ENCODE measurements at regions not wholly inside any gene's neighbourhood (a gene's known extent, or its start where the extent isn't known, plus 50 kb on each side); places are given as distances from the start of the nearest gene placed in this dataset.

DNA sequence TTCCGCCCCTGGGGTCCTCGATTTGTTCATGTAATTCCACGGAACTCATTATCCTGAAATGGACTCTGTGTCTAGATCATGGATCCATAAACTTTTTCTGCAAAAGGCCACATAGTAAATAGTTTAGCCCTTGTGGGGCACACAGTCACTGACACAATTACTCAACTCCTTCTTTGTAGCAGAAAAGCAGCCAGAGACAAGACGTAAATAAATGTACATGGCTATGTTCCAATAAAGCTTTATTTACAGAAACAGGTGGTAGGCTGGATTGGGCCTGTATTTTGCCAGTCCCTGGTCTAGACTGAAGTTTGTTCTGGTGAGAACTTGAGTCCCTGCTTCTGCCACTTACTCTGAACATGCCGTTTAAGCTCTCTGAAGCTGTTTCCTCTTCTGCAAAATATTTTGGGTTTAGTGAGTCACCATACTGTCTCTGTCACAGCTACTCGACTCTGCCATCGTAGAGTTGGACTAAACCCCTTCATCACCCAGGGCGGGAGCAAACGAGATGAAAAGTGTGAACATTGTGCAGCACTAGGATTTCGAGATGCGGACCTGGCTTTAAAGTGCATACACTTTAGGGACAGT lies 61.9 kb upstream of the FOXF1 start:
- TF ChIP-seq, protein P1, sequence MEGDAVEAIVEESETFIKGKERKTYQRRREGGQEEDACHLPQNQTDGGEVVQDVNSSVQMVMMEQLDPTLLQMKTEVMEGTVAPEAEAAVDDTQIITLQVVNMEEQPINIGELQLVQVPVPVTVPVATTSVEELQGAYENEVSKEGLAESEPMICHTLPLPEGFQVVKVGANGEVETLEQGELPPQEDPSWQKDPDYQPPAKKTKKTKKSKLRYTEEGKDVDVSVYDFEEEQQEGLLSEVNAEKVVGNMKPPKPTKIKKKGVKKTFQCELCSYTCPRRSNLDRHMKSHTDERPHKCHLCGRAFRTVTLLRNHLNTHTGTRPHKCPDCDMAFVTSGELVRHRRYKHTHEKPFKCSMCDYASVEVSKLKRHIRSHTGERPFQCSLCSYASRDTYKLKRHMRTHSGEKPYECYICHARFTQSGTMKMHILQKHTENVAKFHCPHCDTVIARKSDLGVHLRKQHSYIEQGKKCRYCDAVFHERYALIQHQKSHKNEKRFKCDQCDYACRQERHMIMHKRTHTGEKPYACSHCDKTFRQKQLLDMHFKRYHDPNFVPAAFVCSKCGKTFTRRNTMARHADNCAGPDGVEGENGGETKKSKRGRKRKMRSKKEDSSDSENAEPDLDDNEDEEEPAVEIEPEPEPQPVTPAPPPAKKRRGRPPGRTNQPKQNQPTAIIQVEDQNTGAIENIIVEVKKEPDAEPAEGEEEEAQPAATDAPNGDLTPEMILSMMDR (IDR thresholded peaks at IDR 0.05), result no peak
- TF ChIP-seq EP300 (IDR thresholded peaks at IDR 0.05), result no peak

Measured in tibial nerve (tissue), 4 donors.